GM19438 (cell line): ENCODE measurements at regions not wholly inside any gene's neighbourhood (a gene's known extent, or its start where the extent isn't known, plus 50 kb on each side); places are given as distances from the start of the nearest gene placed in this dataset.

ENCODE experiments used
- ATAC-seq: cut with Tn5 transposase; IDR thresholded peaks from one replicate; pipeline ENCODE4 v1.9.1; 2021; ENCODE audit warnings: low read depth; ENCODE audit not compliant: unreplicated experiment

DNA sequence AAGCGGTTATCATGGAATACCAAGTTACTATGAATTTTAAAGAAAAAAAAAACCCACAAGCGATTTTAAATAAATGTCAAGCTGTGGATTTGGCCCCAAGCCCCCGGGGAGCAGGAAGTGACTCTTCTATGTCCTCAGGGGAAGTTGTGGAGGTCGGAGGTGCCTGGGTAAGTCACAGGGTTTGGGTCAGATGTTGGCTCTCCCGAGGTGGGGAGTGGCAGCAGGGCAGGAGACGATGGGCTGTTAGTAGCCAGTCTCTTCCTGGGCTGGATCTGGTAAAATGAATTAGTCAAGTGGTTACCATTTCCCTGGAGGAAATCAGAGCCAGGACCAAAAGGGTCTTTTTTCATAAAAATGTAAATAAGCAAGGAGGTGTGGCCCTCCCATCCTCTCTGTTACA, 316.7 kb downstream of the TLE3 start:
- no peak for ATAC-seq

DNA sequence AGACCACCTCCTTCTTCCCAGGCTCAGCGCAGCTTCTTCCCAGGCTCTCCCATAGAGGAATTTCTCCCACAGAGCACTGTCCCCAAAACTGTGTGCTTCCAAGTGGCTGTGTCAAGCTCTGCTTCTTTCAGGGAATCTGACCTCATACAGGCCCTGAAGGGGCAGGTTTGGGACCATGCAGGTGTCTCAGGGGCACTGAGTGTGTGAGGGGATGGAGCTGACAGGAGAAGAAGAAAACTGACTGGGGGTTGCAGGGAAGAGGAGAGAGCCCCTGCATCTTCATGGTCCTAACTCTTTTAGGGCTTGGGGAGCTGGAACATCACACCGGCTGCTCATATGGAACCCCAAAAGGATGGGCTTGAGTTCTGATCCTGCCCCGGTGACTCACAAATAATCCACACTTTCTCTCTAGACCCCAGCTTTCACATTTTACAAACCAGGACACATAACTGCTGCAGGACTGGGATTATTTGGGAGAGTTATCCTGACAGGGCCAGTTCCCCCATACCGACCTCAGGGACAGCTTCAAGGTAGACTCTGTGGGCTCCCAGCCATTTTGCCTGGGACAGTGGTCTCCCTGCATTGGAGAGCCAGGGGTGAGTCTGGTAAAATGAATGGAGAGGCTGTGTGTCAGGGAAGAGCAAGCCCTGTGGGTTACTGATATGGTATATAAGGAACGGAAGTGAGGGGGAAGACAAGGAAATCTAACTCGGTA, 316.1 kb downstream of the TLE3 start:
- ATAC-seq, result no peak

DNA sequence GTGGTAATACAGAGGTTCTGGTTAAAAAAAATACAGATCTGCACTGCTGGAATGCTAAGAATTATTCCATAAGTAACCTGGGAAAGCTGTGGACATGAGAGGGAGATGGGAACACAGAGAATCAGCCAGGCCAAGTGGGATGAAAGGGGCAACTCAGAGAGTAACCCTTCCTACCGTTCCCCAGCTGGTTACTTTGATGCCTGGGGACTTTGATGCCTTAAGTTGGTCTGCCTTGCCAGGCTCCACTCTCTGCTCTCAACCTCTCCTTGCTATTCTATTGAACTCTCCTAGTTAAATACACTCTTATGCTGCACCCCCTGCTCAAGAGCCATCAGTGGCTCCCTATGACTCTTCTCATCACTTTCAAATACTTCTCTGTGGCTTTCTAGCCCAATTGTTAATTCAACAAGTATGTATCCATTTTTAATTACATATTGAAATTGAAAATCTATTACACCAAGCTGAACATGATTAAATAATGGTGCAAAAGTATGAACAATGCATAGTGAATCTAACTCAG, 315.5 kb downstream of the TLE3 start:
- ATAC-seq, result no peak

DNA sequence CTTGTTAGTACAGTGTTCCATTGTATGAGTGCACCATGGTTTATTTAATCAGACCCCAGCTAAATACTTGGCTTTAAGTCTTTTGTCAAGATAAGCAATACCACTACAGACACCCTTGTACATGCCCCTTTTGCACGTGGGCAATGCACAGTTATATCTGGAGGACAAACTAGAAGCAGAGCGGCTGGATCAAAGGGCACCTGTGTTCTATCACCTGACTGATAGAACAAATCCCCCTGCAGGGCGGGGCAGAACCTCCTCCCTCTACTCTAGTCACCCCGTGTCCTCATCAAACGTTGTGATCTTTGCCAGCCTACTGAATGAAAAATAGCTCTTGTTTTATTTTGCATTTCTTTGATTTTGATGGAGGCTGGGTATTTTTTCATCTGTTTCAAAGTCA, 314.9 kb downstream of the TLE3 start:
- ATAC-seq, result no peak

DNA sequence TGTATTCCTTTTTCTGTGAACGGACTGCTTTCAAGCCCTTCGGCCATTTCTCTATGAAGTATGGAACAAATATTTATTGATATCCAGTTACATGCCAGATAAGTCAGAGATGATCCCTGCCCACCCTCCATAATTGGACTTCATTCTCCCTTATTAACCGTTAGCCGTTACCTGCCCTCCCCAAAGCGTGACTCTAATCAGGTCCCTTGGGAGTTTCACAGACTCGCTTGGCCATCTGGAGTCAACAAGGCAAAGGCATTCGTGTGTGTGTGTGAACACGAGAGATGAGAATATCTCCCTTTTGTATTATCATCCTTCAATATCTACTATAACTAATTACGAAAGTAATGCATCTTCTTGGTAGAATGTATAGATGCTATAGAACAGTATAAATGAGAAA, 314.5 kb downstream of the TLE3 start:
- ATAC-seq, result no peak

DNA sequence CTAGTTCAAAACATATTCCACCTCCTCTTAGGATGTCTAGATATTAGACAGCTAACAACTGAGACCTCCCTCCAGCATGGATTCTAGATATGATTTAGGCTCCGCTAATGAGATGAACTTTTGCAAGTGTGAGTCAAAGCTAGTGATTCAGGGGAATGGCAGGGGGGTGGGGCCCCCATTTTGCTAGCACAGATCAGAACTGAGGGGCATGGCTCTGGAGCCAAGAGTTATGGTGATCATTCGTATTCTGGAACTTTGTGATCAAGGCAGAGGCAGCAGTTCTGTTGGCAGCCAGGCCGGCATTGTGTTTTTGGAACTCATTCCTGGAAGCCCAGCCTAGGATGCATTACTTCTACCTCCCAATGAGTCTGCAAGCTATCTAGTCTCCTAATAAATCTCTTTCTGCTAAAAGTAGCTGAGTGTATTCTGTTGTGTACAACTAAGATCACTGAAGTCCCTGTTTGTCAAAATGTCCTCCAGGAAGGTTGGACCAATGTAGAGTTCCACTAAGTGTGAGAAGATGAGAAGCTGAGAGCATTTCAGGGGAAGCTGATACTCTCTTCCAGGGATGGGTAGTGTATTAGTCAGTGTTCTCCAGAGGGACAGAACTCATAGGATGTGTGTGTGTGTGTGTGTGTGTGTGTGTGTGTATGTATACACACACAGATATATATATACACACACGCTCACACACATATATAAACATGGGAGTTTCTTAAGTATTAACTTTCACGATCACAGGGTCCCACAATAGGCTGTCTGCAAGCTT, 312.7 kb downstream of the TLE3 start:
- ATAC-seq, result no peak

DNA sequence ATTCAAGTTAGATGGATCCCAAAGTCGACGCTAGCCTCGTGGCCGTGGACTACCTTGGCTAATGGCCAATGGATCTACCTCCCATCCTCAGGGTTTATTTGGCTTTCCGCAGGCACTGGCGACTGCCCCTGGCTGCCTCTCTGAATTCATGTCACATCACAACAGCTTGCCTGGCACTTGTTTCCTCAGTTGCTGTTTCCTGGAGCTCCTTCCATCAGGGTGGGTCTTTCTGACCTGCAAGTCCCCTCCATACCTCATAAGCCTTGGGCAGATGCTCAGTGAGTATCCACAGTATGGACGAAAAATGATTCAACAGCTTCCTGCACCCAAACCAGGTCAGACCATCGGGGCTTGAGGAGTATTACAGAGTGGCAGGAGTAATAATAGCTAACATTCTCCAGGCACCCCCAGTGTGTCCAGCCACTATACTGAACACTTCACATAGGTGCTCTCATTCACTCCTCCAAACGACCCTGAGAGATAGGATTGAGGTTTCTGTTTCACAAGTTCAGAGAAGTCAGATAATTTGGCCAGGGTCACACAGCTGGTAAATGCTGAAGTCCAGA, 311.5 kb downstream of the TLE3 start:
- no peak for ATAC-seq

DNA sequence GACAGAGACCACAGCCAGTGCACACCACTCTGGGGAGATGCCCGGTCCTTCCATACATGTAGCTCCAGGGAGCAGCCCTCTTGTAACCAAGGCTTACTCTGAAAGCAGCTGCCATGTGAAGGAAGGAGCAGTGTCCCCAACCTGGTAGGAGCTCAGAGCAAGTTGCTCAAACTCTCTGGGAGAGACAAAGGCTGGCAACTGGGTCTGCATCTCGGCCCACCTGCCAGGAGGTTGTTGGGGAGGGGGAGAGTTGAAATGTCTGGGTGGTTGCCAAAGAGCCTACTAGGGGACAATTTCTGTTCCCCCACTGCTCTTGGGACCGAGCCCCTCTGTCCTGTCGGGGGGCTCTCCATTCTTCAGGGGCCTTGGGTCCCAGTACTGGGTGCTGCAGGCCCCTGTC, 309.9 kb downstream of the TLE3 start:
- no peak for ATAC-seq

DNA sequence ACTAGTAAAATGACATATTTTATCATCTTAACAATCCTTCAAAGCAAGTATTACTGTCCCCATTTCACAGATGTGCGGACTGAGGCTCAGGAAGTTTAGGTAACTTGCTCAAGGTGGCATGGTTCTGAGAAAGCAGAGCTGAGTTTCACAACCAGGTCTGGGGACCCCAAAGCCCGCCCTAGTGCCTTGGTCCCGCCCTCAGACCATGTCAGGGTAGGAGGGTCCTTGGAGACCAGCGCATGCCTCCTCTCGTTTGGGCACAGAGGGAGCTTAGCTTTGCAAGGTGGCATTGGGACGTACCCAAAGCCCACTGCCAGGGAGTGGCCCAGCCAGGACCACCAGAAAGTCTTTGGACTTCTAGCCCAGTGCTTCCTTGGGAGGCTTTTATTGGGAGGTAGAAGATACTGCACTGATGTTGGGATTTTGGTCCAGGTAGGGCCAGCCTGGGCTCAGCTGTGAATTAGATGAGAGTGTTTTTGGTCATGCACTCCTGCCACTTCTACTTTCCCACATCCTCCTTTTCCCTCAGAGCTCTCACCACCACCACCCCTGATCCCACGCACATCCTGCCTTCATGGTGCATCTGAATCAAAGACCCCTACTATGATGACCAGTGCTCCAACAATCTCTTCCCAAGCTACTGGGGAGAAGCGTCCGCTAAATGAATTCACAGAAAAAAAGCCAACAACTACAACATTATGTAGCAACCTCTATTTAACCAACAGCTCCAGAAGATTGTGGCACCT, 307.9 kb downstream of the TLE3 start:
- ATAC-seq, result no peak

DNA sequence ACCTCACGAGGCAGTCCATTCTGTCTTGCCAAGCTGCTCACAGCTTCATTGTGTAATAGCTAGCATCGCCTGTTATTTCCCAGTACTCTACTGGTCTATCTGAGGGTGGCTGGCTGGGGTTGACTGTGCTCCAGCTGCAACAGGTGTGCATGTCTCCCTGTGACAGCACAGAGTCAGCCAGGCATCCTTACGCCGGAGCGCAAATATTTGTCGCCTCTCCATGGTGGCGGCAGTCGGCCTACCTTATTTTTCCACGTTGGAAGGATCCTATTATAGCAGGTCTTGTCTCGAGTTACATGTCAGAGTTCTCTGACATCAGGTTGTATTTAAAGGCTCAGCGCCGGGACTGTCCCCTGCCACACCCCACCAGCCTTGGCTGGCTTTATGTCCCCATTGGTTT, 307.1 kb downstream of the TLE3 start:
- no peak for ATAC-seq

DNA sequence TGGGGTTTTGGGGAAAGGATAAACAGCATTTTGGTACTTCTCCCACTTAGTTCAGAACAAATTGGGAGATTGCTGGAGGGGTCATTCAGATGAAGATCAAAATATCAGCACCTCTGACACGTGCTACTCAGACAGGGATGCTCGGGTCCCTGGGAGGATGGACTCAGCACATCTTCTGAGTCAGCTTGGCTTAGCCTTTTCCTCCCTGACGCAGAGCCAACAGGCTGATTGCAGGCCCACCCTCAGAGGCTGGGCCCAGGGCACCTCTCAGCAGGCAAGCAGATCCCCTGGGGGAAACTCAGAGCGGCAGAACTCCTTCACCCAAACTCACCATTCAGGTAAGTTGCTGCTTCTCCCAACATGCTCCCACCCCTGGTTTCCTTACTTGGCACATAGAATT, 304.9 kb downstream of the TLE3 start:
- ATAC-seq, result no peak

DNA sequence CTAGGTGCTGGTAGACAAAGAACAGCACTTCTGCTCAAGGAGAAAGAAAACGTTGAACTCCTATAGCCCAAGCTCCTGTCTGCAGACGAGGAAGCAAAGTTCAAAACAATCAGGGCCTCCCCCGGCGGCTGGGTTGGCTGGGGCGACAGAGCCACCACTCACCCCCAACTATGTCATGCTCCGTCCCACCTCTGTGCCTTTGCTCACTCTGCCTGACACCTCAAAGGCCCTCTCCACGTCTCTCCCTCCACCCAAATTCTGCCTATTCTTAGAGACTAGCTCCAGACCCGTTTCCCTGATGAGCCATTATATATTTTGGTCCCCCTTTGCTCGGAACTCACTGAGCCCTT, 304.3 kb downstream of the TLE3 start:
- no peak for ATAC-seq

DNA sequence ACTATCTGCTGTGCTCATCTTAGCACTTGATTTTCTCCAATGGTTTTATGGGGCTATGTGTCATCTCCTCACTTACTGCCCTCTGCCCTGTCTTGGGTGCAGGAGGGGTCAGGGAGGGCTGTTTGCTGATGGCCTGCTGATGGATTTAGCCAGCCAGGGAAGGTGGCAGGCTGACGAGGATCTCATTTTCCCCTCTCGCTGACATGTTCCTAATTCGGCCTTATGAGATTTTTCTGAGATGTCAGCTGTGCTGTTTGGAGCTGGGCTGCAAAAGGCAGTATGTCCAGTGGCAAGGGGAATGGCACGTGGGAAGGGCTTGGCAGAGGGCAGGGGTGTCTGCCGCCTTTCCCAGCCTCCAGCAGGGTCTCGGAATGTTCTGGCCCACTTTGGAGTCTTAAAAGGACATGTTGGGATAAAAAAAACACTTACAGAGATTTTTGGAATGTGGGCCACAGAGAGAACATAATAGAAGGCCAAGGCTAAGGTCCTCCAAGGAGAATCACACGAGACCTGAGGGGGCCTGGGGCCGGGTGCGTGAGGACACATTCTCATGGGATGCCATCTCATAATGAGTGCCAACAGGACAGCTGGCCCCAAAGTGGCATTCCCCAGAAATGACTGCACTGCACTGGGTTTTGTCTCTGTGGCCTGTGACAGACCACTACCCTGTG, 303.8 kb downstream of the TLE3 start:
- ATAC-seq, result no peak

DNA sequence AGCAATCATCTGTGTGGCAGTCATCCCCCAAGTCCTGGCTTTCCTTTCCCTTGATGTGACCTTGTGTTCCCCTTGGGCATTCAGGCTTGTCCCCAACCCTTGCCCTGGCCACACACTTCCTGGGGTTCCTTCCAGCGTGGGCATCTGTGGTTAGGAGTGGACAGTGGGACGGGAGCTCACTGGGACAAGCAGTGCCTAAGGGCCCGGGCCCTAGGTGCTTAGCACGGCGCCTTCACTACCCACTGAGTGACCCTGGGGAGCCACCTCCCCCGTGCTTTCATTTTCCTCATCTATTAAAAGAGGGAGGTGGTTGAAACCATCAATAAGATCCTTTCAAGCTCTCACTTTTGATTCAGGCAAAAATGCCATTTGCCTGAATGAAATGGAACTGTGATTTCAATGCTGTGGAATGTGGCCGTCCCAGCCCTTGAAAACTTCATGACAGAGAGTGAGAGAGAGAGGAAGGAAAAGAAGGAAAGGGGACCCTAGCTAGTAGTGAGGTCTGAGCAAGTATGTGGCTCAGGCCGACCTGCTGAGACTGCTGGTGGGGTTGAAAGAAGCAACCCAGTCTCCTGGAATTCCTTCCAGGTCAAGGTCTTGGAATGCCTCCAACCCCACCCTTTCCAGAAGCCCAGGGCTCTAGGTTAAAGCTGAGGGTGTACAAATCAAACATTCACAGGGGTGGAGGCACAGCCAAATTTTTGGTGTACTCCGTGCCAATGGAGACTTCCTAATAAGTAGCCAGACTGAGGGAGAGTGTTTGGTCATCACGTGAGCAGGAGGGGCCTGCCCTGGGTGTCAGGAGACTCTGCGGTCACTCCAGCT, 302.9 kb downstream of the TLE3 start:
- no peak for ATAC-seq

DNA sequence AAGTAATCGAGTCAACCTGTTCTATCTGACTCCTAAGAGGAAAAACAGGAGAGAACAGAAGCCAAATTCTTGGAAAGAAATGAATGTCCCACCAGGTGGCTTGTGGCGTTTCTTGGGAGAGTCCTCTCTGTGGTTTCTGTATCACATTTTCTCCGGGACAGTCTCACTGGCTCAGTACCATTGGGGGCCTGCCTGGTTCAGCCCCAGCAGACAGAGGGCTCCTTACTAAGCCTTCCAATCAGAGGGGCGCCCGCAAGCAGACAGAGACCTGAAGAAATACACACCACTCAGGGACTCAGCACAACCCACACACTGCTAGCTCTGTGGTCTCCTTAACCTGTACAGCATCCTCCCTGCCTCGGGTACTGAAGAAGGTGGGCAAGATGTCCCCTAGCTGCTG, 302.1 kb downstream of the TLE3 start:
- ATAC-seq, result no peak

DNA sequence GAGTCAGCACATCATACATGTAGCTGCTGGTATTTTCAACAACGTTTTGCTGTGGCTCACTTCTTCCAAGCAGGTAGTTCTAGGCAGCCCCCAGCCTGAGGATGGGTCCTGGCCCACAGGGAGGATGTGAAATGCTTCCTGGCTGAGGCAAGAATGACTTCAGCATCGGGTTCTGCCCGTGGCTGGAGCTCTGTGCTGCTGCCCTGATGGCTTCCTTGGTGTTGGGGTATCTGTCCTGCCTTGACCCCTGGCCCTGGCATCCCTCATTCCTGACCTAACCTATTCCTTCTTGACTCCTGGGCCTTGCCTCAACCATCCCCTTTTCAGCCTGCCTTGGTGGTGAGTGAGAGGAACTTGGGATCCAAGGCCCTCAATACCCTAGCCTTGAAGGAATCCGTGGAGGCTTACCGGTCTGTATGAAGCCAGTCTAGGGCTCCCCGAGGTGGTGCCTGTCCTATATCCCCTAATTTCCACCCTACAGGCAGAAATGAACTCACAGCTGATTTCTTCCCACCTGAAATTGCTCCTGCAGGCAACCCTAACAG, 300.6 kb downstream of the TLE3 start:
- ATAC-seq, result no peak

DNA sequence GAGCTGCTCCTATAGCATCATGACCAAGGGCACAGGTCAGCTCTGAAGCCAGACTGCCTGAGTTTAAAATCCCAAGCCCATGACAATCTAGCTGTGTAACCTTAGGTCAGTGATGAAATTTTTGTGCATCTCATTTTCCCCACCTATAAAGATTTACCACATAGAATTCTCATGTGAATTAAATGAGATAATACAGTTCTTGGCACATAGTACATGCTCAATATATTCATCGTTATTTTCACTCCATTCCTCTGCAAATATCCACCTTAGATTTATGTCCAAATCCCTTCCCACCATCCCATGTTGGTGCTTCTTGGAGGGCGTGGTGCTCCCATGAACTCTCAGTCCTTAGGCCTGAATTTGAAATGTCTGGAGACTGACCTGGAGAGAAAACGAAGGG, 300.1 kb downstream of the TLE3 start:
- no peak for ATAC-seq

DNA sequence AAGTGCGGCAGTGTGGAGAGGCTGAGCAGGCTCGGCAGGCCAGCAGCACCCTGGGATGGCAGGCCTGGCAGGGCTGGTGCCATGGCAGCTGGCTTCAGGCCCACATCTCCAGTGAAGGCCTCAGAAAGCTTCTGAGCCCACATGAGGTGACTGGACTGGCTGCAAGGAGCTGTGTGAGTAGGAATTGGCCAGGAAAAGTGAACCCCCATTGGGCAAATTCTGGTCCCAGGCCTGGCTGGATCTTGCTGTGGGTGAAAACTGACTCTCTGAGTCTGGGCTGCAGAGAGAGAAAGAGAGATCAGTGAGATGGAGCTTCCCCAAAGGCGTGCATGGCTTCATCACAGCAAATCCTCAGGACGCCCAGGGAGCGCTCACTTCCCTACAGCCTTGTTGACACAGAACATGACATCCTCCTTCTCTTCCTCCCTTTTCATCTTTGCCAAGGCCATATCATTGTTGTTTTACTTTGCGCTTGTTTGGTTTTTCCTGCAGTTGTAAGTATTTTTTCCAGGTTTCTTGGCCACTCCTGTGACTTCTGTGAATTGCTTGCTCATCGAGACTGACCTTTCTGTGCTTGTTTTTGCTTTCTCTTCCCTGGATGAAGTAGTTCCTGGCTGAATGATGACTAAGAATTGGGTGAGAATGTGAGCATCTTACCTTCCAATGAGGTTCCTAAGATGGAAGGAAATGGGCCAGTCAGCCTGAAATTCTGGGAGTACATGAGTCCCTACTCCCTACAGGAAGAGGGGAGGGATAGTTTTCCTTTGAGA, 299.1 kb downstream of the TLE3 start:
- no peak for ATAC-seq

DNA sequence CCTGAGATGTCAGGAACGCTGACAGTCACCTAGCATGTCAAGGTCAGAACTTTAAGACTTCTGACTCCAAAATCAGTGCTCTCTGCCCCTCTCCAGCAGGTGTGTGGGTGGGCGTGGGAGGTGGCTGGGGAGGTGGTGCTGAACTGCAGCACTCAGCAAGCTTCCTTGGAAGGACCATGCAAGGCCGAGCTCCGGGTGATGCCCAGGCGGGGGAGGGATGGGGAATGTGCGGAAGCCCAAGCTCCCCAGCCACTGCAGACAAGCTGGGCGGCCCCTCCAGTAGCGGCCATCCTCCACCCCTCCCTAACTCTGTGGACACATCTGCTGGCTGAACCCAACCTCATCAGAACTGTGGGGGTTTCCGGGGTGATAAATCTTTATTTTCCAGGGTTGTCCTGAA, 296.6 kb downstream of the TLE3 start:
- ATAC-seq, result no peak
